ENCODE measurements at regions not wholly inside any gene's neighbourhood (a gene's known extent, or its start where the extent isn't known, plus 50 kb on each side); places are given as distances from the start of the nearest gene placed in this dataset.

DNA sequence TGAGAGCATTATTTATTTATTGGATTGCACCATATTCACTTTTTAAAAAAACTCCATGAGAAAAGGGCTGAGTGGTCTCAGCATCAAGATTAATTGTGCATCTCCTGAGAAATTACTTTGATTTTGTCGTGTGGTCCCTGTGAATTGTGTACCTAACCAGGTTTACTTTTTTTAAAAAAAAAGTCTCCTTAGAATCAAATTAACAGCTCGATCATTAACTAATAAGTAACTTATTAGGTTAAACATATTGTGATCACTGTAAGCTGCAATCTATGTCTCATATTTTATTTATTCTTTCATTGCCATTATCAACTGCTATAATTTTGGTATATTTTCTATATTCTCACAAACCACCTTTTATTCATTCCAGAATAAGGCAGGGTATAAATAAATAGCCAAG, 318.2 kb downstream of the ADCYAP1 start:
- Histone ChIP-seq H3K27ac (ENCODE audit: low read depth, low read length) (no peak overlapping the region), H3K4me1 (ENCODE audit: control insufficient read depth, insufficient read depth, low read length) (no peaks in the 10 kb centered on the region), H3K9ac (ENCODE audit: extremely low read depth, low read length, poor library complexity, severe bottlenecking) (no peak overlapping the region), H3K36me3 (ENCODE audit: control insufficient read depth, insufficient read depth, low read length) (no peaks in the 10 kb centered on the region), H3K9me3 (ENCODE audit: control insufficient read depth, low read length) (no peaks in the 10 kb centered on the region), H3K4me3 (ENCODE audit: low read length) (no peak overlapping the region), H3K27me3 (ENCODE audit: control insufficient read depth, insufficient read depth, low read length, poor library complexity, severe bottlenecking) (no peaks in the 10 kb centered on the region)
- 100% methylated on average over 1 of the region's 2 CpGs; no CpG with 5 or more reads in 1 of the 2 experiments for WGBS, 2 experiments (ENCODE audit: insufficient coverage in 1 of 2, insufficient read length in 1 of 2)
- Mint-ChIP-seq H3K27ac (no peak overlapping the region), H3K27me3 (ENCODE audit: insufficient read depth) (no peaks in the 10 kb centered on the region), H3K9me3 (no peaks in the 10 kb centered on the region), H3K4me1 (no peaks in the 10 kb centered on the region), H3K36me3 (ENCODE audit: low read depth) (no peaks in the 10 kb centered on the region), H3K4me3 (no peak overlapping the region)
- DNase-seq, result no peak
- TF ChIP-seq, protein P1, sequence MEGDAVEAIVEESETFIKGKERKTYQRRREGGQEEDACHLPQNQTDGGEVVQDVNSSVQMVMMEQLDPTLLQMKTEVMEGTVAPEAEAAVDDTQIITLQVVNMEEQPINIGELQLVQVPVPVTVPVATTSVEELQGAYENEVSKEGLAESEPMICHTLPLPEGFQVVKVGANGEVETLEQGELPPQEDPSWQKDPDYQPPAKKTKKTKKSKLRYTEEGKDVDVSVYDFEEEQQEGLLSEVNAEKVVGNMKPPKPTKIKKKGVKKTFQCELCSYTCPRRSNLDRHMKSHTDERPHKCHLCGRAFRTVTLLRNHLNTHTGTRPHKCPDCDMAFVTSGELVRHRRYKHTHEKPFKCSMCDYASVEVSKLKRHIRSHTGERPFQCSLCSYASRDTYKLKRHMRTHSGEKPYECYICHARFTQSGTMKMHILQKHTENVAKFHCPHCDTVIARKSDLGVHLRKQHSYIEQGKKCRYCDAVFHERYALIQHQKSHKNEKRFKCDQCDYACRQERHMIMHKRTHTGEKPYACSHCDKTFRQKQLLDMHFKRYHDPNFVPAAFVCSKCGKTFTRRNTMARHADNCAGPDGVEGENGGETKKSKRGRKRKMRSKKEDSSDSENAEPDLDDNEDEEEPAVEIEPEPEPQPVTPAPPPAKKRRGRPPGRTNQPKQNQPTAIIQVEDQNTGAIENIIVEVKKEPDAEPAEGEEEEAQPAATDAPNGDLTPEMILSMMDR (conservative IDR thresholded peaks at IDR 0.05), result no peak

DNA sequence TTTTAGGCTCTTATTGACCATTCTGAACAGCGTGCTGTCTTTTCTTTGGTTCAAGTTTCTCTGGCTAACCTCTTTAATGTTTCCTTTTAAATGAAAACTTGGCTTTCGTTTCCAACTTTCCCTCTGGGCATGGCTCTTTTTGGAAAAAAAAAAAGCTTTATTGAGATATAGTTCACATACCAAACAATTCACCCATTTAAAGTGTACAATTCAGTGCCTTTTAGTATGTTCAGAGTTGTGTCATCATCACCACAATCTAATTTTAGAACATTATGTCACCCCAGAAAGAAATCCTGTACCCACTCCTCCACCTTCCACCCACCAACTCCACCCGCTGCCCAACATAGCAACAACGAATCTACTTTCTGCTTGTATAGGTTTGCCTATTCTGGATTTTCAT, 322.4 kb downstream of the ADCYAP1 start:
- TF ChIP-seq, protein P1 (conservative IDR thresholded peaks at IDR 0.05), result no peak
- no peak for DNase-seq
- H3K4me1 ChIP-seq (ENCODE audit: control insufficient read depth, insufficient read depth, low read length), result no peaks in the 10 kb centered on the region
- H3K9ac ChIP-seq (ENCODE audit: extremely low read depth, low read length, poor library complexity, severe bottlenecking), result no peak overlapping the region
- no peaks in the 10 kb centered on the region for H3K27me3 ChIP-seq (ENCODE audit: control insufficient read depth, insufficient read depth, low read length, poor library complexity, severe bottlenecking)
- Mint-ChIP-seq H3K27ac (no peak overlapping the region), H3K36me3 (ENCODE audit: low read depth) (peaks cover 2% of the 10 kb centered on the region), H3K9me3 (peaks cover 19% of the 10 kb centered on the region), H3K4me3 (no peak overlapping the region), H3K27me3 (ENCODE audit: insufficient read depth) (no peaks in the 10 kb centered on the region), H3K4me1 (no peaks in the 10 kb centered on the region)
- H3K9me3 ChIP-seq (ENCODE audit: control insufficient read depth, low read length), result no peaks in the 10 kb centered on the region
- no peak overlapping the region for H3K27ac ChIP-seq (ENCODE audit: low read depth, low read length)
- no peak overlapping the region for H3K4me3 ChIP-seq (ENCODE audit: low read length)
- no peaks in the 10 kb centered on the region for H3K36me3 ChIP-seq (ENCODE audit: control insufficient read depth, insufficient read depth, low read length)
- WGBS, 2 experiments (ENCODE audit: insufficient coverage in 1 of 2, insufficient read length in 1 of 2), result 94% methylated on average over 3 to 4 of the region's 4 CpGs

DNA sequence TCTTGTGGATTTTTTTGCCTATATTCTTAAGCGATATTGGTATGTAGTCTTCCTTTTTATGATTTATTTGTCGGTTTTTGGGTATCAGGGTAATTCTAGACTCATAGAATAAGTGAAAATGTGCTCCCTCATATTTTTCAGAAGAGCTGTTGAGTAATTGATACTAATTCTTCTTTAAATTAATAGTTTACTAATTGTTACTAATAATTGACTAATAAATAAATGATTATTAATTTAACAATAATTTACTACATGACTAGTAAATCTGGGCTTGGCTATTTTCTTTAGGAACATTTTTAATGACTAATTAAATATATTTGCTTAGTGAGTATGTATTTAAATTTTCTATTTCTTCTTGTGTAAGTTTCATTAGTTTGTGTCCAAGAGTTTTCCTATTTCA, 325.0 kb downstream of the ADCYAP1 start:
- DNase-seq, result no peak
- Mint-ChIP-seq H3K9me3 (peaks cover 43% of the 10 kb centered on the region), H3K4me1 (no peaks in the 10 kb centered on the region), H3K27me3 (ENCODE audit: insufficient read depth) (no peaks in the 10 kb centered on the region), H3K4me3 (no peak overlapping the region), H3K27ac (no peak overlapping the region), H3K36me3 (ENCODE audit: low read depth) (peaks cover 5% of the 10 kb centered on the region)
- H3K4me3 ChIP-seq (ENCODE audit: low read length), result no peak overlapping the region
- no peak overlapping the region for H3K27ac ChIP-seq (ENCODE audit: low read depth, low read length)
- H3K9me3 ChIP-seq (ENCODE audit: control insufficient read depth, low read length), result peaks cover 20% of the 10 kb centered on the region
- H3K4me1 ChIP-seq (ENCODE audit: control insufficient read depth, insufficient read depth, low read length), result no peaks in the 10 kb centered on the region
- H3K9ac ChIP-seq (ENCODE audit: extremely low read depth, low read length, poor library complexity, severe bottlenecking), result no peak overlapping the region
- WGBS, 2 experiments (ENCODE audit: insufficient coverage in 1 of 2, insufficient read length in 1 of 2), result 96% methylated on average over 2 of the region's 2 CpGs; no CpG with 5 or more reads in 1 of the 2 experiments
- H3K36me3 ChIP-seq (ENCODE audit: control insufficient read depth, insufficient read depth, low read length), result no peaks in the 10 kb centered on the region
- TF ChIP-seq, protein P1 (conservative IDR thresholded peaks at IDR 0.05), result no peak
- no peaks in the 10 kb centered on the region for H3K27me3 ChIP-seq (ENCODE audit: control insufficient read depth, insufficient read depth, low read length, poor library complexity, severe bottlenecking)
